GM19193 (cell line): ENCODE measurements at regions not wholly inside any gene's neighbourhood (a gene's known extent, or its start where the extent isn't known, plus 50 kb on each side); places are given as distances from the start of the nearest gene placed in this dataset.

ENCODE experiments used
- POLR2A ChIP-seq: IDR thresholded peaks from 4 replicates; pipeline ENCODE4 v1.6.1; 2011; ENCODE audit not compliant: insufficient read depth, insufficient read length; ENCODE audit errors: extremely low read depth

GRCh38 chr14:105666420-105666819 lies 140.0 kb downstream of the TMEM121 start:
- TF ChIP-seq POLR2A: no peak

DNA sequence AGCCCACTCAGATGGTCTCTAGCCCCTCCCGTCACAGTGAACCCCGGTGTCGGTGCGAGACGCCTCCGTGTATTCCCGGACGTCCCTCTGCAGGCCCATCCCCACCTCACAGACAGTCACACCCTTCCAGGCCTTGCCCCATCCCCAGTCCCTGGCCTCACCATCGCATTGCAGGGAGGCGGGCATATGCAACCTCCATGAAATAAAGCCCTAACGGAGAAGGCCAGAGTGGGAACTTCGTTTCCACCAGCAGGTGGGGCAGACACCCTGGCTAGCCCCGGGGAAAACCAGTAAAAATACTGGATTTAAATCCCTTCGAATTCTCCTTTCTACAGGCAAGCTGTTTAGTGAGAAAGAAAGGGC lies 154.3 kb downstream of the TMEM121 start:
- peak; percentile 23 for TF ChIP-seq POLR2A

GRCh38 chr14:105682956-105683570 lies 156.7 kb downstream of the TMEM121 start:
- no peak for TF ChIP-seq POLR2A

- TF ChIP-seq POLR2A: no peak
These were observed 158.6 kb downstream of the TMEM121 start for GRCh38 chr14:105685003-105685402.

DNA sequence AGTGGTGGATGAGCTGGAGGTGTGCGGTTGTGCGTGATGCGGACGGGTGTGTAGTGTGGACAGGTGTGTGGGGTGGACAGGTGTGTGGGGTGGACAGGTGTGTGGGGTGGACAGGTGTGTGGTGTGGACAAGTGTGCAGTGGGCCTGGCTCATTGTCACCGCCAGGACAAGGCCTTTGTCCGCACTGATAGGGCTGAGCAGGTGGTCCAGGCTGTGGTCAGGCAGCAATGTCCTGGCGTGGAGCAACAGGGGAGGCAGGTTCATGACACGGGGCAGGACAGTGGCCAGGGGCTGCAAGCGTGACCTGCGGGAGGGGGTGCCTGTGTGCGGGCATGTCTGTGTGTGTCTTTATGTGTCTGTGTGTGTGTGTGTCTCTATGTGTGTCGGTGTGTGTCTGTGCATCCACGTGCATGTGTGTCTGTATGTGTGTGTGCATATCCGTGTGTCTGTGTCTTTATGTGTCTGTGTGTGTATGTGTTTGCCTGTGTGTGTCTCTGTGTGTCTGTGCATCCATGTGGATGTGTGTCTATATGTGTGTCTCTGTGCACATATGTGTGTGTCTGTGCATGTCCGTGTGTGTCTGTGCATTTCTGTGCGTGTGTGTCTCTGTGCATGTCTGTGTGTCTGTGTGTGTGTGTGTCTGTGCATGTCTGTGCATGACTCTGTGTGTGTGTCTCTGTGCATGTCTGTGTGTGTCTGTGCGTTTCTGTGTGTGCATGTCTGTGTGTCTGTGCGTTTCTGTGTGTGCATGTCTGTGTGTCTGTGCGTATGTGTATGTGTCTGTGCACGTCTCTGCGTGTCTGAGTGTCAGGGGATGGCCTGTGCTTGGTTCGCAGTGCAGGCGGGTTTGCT lies 161.0 kb downstream of the TMEM121 start:
- peak; percentile 34 for TF ChIP-seq POLR2A

GRCh38 chr14:105689722-105690121 lies 163.3 kb downstream of the TMEM121 start:
- TF ChIP-seq POLR2A: no peak

- no peak for TF ChIP-seq POLR2A
These were observed 164.3 kb downstream of the TMEM121 start for GRCh38 chr14:105690671-105691070.

- TF ChIP-seq POLR2A: no peak
These were observed 168.6 kb downstream of the TMEM121 start for GRCh38 chr14:105694961-105695360.

DNA sequence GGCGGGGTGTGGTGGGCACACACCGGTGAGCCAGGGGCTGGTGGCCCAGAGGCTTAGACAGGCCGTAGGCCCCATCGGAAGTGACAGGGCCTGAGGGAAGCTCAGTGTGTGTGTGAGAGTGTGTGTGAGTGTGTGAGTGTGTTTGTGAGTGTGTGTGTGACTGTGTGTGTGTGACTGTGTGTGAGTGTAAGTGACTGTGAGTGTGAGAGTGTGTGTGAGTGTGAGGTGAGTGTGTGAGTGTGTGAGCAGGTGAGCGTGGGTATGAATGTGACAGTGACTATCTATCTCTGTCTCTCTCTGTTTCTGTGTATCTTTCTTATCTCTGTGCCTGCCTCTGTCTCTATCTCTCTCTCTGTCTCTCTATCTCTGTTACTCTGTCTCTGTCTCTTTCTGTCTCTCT lies 171.6 kb downstream of the TMEM121 start:
- peak; percentile 26 for TF ChIP-seq POLR2A

DNA sequence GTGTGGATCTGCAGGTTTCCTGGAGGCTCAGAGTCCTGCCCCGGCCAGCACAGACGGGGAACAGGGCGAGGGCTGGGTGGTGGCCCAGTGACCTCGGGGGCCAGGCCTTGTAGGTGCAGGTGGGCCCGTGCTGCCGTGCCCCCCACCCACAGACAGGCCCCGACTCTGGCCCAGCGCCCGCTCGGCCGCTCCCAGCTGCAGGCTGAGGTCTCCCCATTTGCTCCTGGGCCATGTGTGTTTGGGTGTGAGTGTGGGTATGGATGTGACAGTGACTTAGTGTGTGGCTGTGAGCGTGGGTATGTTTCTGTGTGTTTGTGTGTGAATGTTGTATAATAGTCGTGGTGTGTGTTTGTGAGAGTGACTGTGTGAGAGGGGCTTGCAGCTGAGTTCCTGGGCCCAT lies 173.8 kb downstream of the TMEM121 start:
- peak; percentile 40 for TF ChIP-seq POLR2A

GRCh38 chr14:105700622-105701288 lies 174.4 kb downstream of the TMEM121 start:
- TF ChIP-seq POLR2A: no peak

DNA sequence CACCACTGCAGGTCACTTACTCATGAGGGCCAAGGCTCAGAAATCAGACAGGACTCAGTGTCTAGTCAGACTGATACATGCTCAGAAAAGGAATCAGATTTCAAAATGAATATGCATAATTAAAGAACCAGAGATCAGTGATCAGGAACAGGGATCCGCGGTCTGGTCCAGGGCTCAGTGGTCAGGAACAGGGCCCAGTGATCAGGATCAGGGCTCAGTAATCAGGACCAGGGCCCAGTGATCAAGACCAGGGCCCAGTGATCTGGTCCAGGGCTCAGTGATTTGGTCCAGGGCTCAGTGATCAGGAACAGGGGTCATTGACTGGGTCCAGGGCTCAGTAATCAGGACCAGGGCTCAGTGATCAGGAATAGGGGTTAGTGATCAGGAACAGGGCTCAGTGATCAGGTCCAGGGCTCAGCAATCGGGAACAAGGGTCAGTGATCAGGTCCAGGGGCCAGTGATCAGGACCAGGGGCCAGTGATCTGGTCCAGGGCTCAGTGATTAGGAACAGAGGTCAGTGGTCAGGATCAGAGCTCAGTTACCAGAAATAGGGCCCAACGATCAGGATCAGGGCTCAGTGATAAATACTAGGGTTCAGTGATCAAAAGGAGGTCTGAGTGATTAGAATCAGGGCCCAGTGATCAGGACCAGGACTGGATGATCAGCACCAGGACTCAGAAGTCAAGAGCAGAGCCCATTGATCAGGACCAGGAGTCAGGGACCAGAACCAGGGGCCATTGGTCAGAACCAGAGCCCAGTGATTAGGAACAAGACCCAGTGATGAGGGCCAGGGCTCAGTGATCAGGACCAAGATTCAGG lies 175.3 kb downstream of the TMEM121 start:
- peak; percentile 17 for TF ChIP-seq POLR2A

- TF ChIP-seq POLR2A: no peak
These were observed 176.0 kb downstream of the TMEM121 start for GRCh38 chr14:105702275-105702817.

GRCh38 chr14:105705862-105706700 lies 179.7 kb downstream of the TMEM121 start:
- TF ChIP-seq POLR2A: peak; percentile 26
